Natural killer cell (primary cell): ENCODE measurements at regions not wholly inside any gene's neighbourhood (a gene's known extent, or its start where the extent isn't known, plus 50 kb on each side); places are given as distances from the start of the nearest gene placed in this dataset.

ENCODE experiments used
- ATAC-seq, 3 donors: fragments of 150-1000 bp in 2 of 3; fragments of 200-7000 bp in 1 of 3; cut with Tn5 transposase; 1 replicate in 1 of 3; 2 replicates in 2 of 3; pipeline ENCODE4 v1.10.0; 2021; ENCODE audit warnings: mild to moderate bottlenecking in 2 of 3, moderate library complexity in 2 of 3
- DNase-seq, 2 donors: peaks; one replicate each; pipeline versions ENCODE4 v3.0.0 to v3.0.0-alpha.2; 2013 to 2021; ENCODE audit warnings: mixed read lengths in 1 of 2
- H3K27ac ChIP-seq: one replicate; pipeline ENCODE4 v1.5.1; 2013; ENCODE audit warnings: mild to moderate bottlenecking, low read length
- H3K27me3 ChIP-seq: one replicate; pipeline ENCODE4 v1.6.1; 2013; ENCODE audit warnings: low read length; ENCODE audit not compliant: control insufficient read depth, insufficient read depth
- H3K36me3 ChIP-seq: one replicate; pipeline ENCODE4 v1.6.1; 2013; ENCODE audit warnings: low read length; ENCODE audit not compliant: control insufficient read depth, insufficient read depth
- H3K4me1 ChIP-seq: one replicate; pipeline ENCODE4 v1.6.1; 2013; ENCODE audit warnings: low read length; ENCODE audit not compliant: control insufficient read depth, insufficient read depth
- H3K4me3 ChIP-seq: one replicate; pipeline ENCODE4 v1.5.1; 2013; ENCODE audit warnings: low read length
- H3K9me3 ChIP-seq: one replicate; pipeline ENCODE4 v1.6.1; 2013; ENCODE audit warnings: low read length; ENCODE audit not compliant: control insufficient read depth, insufficient read depth
- H3K27ac Mint-ChIP-seq, 2 donors: one replicate each; pipeline ENCODE4 v1.8.0; 2022; ENCODE audit warnings: mild to moderate bottlenecking in 2 of 2, mixed read lengths in 2 of 2, moderate library complexity in 1 of 2
- H3K27me3 Mint-ChIP-seq, 2 donors: one replicate each; pipeline ENCODE4 v1.8.0; 2022; ENCODE audit warnings: low read depth in 2 of 2, mixed read lengths in 2 of 2
- H3K36me3 Mint-ChIP-seq: one replicate; pipeline ENCODE4 v1.8.0; 2022; ENCODE audit warnings: mixed read lengths
- H3K4me1 Mint-ChIP-seq, 2 donors: one replicate each; pipeline ENCODE4 v1.8.0; 2022; ENCODE audit warnings: mixed read lengths in 2 of 2
- H3K4me3 Mint-ChIP-seq: one replicate; pipeline ENCODE4 v1.8.0; 2022; ENCODE audit warnings: mild to moderate bottlenecking, moderate library complexity, mixed read lengths
- H3K9me3 Mint-ChIP-seq, 2 donors: one replicate each; pipeline ENCODE4 v1.8.0; 2022; ENCODE audit warnings: mixed read lengths in 2 of 2
- CTCF ChIP-seq: fragments of 200-600 bp; IDR thresholded peaks from one replicate; pipeline ENCODE4 v1.8.0; 2022; ENCODE audit warnings: antibody characterized with exemption
- WGBS: methylation state at CpG from one replicate; pipeline ENCODE4 v1.1.7; 2013; ENCODE audit warnings: missing lambda C conversion rate; ENCODE audit not compliant: insufficient coverage; 5-methylcytosine and 5-hydroxymethylcytosine counted together
- intact Hi-C: fragments of 100-400 bp; cut with micrococcal nuclease; formaldehyde crosslinking; loops from one replicate; pipeline ENCODE4 v1.14.2; 2022

DNA sequence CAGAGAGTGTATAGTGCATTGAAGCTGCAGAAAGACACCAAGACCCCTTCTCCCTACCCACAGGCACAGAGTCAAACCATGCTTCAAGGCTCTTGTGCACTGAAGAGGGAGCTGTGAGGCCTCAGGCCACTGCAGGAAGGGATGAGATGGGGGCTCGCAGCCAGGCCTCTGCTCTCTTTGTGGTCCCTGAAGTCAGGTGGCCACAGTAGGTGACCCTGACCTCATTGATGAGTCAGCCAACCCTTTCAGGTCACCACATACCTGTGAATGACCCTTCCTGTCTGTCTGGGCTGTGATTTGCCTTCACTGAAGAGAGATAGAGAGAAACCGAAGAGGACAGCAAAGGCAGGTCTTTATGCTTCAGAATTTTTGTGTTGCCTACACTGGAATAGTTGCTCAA is 372.1 kb downstream of the ACTL7B start:
- no peak overlapping the region for H3K27ac Mint-ChIP-seq
- no peaks in the 10 kb centered on the region for H3K27me3 Mint-ChIP-seq

DNA sequence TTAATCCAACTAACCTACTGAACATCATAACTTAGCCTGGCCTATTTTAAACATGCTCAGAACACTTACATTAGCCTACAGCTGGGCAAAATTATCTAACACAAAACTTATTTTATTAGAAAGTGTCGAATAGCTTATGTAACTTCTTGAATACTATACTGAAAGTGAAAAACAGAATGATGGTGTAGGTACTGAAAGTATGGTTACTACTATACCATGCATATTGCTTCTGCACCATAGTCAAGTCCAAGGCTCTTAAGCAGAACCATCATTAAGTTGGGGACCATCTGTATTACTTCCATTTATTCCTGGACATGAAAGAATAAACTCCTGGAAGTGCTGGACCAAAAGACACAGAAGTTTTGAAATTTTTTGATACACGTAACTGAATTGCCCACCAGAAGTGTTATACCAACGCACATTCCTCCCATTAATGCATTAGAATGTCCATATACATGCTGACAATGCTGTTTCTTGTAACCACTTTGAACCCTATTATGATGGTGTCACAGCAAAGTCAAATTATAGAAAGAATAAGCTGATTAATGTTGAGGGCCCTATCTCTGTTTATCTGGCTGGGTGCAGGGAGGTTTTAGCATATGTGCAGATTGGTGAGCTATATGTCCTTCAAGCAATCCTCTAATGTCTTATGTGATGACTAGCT is 375.7 kb downstream of the ACTL7B start:
- no peak for TF ChIP-seq CTCF
- intact Hi-C loops: no loop called here
- H3K4me3 Mint-ChIP-seq: no peak overlapping the region

More for the DNA sequence above, 372.1 kb downstream of the ACTL7B start:
- Histone ChIP-seq H3K4me1 (no peaks in the 10 kb centered on the region), H3K9me3 (no peaks in the 10 kb centered on the region), H3K36me3 (no peaks in the 10 kb centered on the region), H3K27me3 (no peaks in the 10 kb centered on the region), H3K4me3 (no peak overlapping the region), H3K27ac (no peak overlapping the region)
- peaks cover 0 to 9% of the 10 kb centered on the region in 2 donors for H3K9me3 Mint-ChIP-seq
- DNase-seq: no peak
- intact Hi-C loops: no loop called here
- H3K4me1 Mint-ChIP-seq: no peaks in the 10 kb centered on the region
- H3K36me3 Mint-ChIP-seq: no peaks in the 10 kb centered on the region
- no peak for TF ChIP-seq CTCF
- 80% methylated on average over 2 of the region's 2 CpGs for WGBS
- no peak for ATAC-seq
- no peak overlapping the region for H3K4me3 Mint-ChIP-seq

GRCh38 chr9:108478431-108479332 is 377.1 kb downstream of the ACTL7B start:
- H3K9me3 ChIP-seq: no peaks in the 10 kb centered on the region
- intact Hi-C loops: no loop called here
- H3K4me1 ChIP-seq: no peaks in the 10 kb centered on the region
- H3K27ac ChIP-seq: no peak overlapping the region
- H3K4me3 ChIP-seq: no peak overlapping the region
- Mint-ChIP-seq H3K4me3 (no peak overlapping the region), H3K9me3 (peaks cover 0 to 7% of the 10 kb centered on the region in 2 donors), H3K36me3 (no peaks in the 10 kb centered on the region), H3K27ac (no peak overlapping the region), H3K27me3 (no peaks in the 10 kb centered on the region), H3K4me1 (no peaks in the 10 kb centered on the region)
- 70% methylated on average over 11 of the region's 11 CpGs for WGBS
- DNase-seq: no peak
- TF ChIP-seq CTCF: no peak
- H3K36me3 ChIP-seq: no peaks in the 10 kb centered on the region
- no peaks in the 10 kb centered on the region for H3K27me3 ChIP-seq
- ATAC-seq: no peak

More for the DNA sequence above, 375.7 kb downstream of the ACTL7B start:
- H3K36me3 ChIP-seq: no peaks in the 10 kb centered on the region
- H3K36me3 Mint-ChIP-seq: no peaks in the 10 kb centered on the region
- ATAC-seq (no peak), DNase-seq (no peak)
- H3K27ac ChIP-seq: no peak overlapping the region
- H3K27me3 Mint-ChIP-seq: no peaks in the 10 kb centered on the region
- WGBS: 83% methylated on average over 2 of the region's 3 CpGs
- H3K4me3 ChIP-seq: no peak overlapping the region
- H3K4me1 ChIP-seq: no peaks in the 10 kb centered on the region
- H3K27ac Mint-ChIP-seq: no peak overlapping the region
- H3K4me1 Mint-ChIP-seq: no peaks in the 10 kb centered on the region
- H3K9me3 Mint-ChIP-seq: peaks cover 0 to 7% of the 10 kb centered on the region in 2 donors
- H3K9me3 ChIP-seq: no peaks in the 10 kb centered on the region
- H3K27me3 ChIP-seq: no peaks in the 10 kb centered on the region
